Nephron (organoid): ENCODE measurements at regions not wholly inside any gene's neighbourhood (a gene's known extent, or its start where the extent isn't known, plus 50 kb on each side); places are given as distances from the start of the nearest gene placed in this dataset.
A peak's percentile ranks its signal among the peaks of the same experiment; 100 is the strongest.

Experiments used
- H3K27ac Mint-ChIP-seq, 3 experiments: 2 replicates each; pipeline ENCODE4 v1.8.0; 2020; ENCODE audit warnings: mixed read lengths in 3 of 3, mild to moderate bottlenecking in 2 of 3, moderate library complexity in 1 of 3
- H3K27me3 Mint-ChIP-seq: 2 replicates; pipeline ENCODE4 v1.8.0; 2021; ENCODE audit warnings: low read depth, mild to moderate bottlenecking, moderate library complexity, mixed read lengths
- H3K36me3 Mint-ChIP-seq: 2 replicates; pipeline ENCODE4 v1.8.0; 2020; ENCODE audit warnings: low read depth, mixed read lengths
- H3K4me1 Mint-ChIP-seq: 2 replicates; pipeline ENCODE4 v1.8.0; 2020; ENCODE audit warnings: mixed read lengths
- H3K4me3 Mint-ChIP-seq, 3 experiments: 2 replicates each; pipeline ENCODE4 v1.8.0; 2020; ENCODE audit warnings: mild to moderate bottlenecking in 3 of 3, mixed read lengths in 3 of 3, moderate library complexity in 2 of 3
- H3K9me3 Mint-ChIP-seq: 2 replicates; pipeline ENCODE4 v1.8.0; 2020; ENCODE audit warnings: mixed read lengths
- TF ChIP-seq, protein P1 (sequence below), 3 experiments: fragments of 200-600 bp; sonication (generic); IDR thresholded peaks; one replicate each; pipeline ENCODE4 v1.5.0; 2021; ENCODE audit warnings: antibody characterized with exemption in 3 of 3; ENCODE audit not compliant: unreplicated experiment in 3 of 3

DNA sequence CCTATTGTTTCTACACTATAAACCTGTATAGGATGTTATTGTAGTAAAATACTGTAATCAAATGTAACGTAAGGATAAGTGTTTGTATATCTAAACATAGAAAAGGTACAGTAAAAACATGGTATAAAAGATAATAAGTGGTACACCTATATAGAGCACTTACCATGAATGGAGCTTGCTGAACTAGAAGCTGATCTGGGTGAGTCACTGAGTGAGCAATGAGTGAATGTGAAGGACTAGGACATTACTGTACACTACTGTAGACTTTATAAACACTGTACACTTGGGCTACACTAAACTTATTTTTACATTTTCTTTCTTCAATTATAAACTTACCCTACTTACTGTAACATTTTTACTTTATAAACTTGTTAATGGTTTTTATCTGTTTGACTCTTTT, 732.9 kb upstream of the LRRN3 start:
- Mint-ChIP-seq H3K36me3 (no peaks in the 10 kb centered on the region), H3K4me3 (no peak overlapping the region), H3K27me3 (peaks cover 4% of the 10 kb centered on the region), H3K27ac (no peak overlapping the region), H3K4me1 (no peaks in the 10 kb centered on the region), H3K9me3 (peaks cover 21% of the 10 kb centered on the region)
- TF ChIP-seq, protein P1, sequence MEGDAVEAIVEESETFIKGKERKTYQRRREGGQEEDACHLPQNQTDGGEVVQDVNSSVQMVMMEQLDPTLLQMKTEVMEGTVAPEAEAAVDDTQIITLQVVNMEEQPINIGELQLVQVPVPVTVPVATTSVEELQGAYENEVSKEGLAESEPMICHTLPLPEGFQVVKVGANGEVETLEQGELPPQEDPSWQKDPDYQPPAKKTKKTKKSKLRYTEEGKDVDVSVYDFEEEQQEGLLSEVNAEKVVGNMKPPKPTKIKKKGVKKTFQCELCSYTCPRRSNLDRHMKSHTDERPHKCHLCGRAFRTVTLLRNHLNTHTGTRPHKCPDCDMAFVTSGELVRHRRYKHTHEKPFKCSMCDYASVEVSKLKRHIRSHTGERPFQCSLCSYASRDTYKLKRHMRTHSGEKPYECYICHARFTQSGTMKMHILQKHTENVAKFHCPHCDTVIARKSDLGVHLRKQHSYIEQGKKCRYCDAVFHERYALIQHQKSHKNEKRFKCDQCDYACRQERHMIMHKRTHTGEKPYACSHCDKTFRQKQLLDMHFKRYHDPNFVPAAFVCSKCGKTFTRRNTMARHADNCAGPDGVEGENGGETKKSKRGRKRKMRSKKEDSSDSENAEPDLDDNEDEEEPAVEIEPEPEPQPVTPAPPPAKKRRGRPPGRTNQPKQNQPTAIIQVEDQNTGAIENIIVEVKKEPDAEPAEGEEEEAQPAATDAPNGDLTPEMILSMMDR (IDR thresholded peaks at IDR 0.05; ENCODE audit: unreplicated experiment in 3 of 3), result no peak

DNA sequence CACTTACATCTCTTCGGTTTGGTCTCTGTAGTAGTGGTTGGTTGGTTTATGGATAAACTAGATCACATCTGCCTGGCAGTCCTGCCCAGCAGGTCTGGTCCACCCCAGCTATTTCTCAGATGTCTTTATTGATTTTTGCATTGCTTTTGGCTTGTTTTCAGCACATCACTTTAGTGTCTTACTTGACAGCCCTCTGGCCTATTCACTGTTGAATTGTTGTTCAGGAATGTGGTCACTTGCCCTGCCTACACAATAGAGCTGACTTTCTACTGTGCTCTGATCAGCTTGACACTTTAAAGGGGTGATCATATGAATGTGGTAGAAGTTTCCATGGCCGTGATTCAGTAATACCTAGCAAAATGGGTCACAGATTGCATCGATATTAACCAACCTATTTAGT, 719.2 kb upstream of the LRRN3 start:
- Mint-ChIP-seq H3K27ac (no peak overlapping the region), H3K4me1 (peaks cover 10% of the 10 kb centered on the region), H3K36me3 (no peaks in the 10 kb centered on the region), H3K4me3 (no peak overlapping the region), H3K9me3 (peaks cover 5% of the 10 kb centered on the region), H3K27me3 (no peaks in the 10 kb centered on the region)
- TF ChIP-seq, protein P1 (IDR thresholded peaks at IDR 0.05; ENCODE audit: unreplicated experiment in 3 of 3), result no peak

DNA sequence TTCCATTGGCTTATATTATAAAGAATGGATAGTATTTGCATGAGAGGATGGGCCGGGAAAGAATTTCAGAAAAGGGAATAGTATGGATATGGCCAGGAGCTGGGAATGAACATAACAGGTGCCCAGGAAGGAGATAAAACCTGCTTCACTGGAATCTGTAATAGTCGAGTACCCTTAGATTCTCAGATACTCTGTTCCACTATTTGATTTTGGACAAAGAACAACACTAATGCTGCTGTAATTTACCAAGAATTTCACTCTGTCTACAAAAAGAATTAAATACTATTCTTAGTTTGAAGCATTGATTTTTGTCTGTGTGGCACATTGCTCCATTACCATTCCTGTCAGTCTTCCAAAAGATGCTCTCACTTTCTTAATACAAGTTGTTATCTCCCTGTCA, 718.2 kb upstream of the LRRN3 start:
- Mint-ChIP-seq H3K9me3 (peaks cover 5% of the 10 kb centered on the region), H3K4me1 (peaks cover 10% of the 10 kb centered on the region), H3K27me3 (no peaks in the 10 kb centered on the region), H3K36me3 (no peaks in the 10 kb centered on the region), H3K4me3 (no peak overlapping the region), H3K27ac (peak overlapping the region in 1 of 3 experiments; percentile 49)
- TF ChIP-seq, protein P1 (IDR thresholded peaks at IDR 0.05; ENCODE audit: unreplicated experiment in 3 of 3), result no peak

DNA sequence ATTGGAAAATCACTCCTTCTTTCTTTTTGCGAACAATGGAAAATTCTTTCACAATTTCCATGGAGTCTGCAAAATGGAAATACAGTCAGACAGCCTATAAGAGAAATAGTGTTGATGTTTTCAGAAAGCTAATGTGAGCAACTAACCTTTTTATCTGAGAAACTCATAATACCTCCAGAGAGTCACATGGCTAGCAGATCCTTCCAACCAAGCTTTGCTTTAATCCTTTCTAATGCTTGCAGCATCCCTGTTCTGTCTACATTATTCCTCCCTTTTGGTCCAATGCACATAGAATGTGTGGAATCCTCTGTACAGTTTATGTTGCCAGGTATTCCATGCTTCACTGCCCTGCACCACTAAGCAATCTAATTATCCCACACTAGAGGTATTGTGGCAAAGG, 717.5 kb upstream of the LRRN3 start:
- no peak overlapping the region for H3K4me3 Mint-ChIP-seq
- TF ChIP-seq, protein P1 (IDR thresholded peaks at IDR 0.05; ENCODE audit: unreplicated experiment in 3 of 3), result no peak
- no peaks in the 10 kb centered on the region for H3K36me3 Mint-ChIP-seq
- peaks cover 10% of the 10 kb centered on the region for H3K4me1 Mint-ChIP-seq
- H3K9me3 Mint-ChIP-seq, result peaks cover 5% of the 10 kb centered on the region
- H3K27ac Mint-ChIP-seq, result peak overlapping the region; percentile 49 to 62 (median 49)
- no peaks in the 10 kb centered on the region for H3K27me3 Mint-ChIP-seq

DNA sequence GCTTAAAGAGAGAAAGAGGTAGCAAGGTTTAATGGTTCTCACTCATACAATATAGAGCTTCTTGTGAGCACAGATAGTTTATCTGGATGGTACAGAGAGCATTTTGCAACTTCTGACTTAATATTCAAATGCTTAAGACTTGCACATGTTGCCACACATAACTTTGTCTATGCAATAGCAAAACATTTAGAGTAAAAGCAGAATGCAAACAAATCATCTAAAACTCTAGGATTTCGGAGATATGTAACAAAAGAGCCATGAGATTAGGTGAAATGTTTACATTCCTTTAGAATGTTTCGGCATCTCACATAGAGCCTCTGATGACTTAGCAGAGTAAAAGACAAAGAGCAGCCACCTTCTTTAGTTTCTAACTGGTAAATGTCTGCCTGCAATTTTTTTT, 717.1 kb upstream of the LRRN3 start:
- peaks cover 10% of the 10 kb centered on the region for H3K4me1 Mint-ChIP-seq
- TF ChIP-seq, protein P1 (IDR thresholded peaks at IDR 0.05; ENCODE audit: unreplicated experiment in 3 of 3), result no peak
- H3K27me3 Mint-ChIP-seq, result no peaks in the 10 kb centered on the region
- no peak overlapping the region for H3K4me3 Mint-ChIP-seq
- peaks cover 5% of the 10 kb centered on the region for H3K9me3 Mint-ChIP-seq
- H3K27ac Mint-ChIP-seq, result peak overlapping the region; percentile 49 to 62 (median 49)
- no peaks in the 10 kb centered on the region for H3K36me3 Mint-ChIP-seq

DNA sequence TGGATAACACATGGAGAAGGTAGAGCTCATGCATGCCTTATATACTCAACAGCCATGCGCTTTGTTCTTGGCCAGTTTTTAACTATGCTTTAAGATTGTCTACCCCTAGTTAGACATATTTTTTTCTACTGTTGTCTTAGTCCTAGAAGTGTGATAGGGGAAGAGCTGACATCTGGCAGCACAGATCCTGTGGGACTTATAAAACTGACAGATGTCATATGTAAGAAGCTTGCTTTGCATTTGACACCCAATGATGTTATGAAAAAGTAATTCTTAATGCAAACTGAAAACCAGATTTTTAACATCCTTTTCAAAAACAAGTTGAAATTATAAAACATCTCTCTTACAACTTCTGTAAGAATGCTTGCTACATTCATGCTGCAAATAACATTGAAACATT, 715.9 kb upstream of the LRRN3 start:
- Mint-ChIP-seq H3K36me3 (no peaks in the 10 kb centered on the region), H3K9me3 (peaks cover 1% of the 10 kb centered on the region), H3K4me1 (peaks cover 10% of the 10 kb centered on the region), H3K27me3 (no peaks in the 10 kb centered on the region), H3K4me3 (no peak overlapping the region), H3K27ac (no peak overlapping the region)
- TF ChIP-seq, protein P1 (IDR thresholded peaks at IDR 0.05; ENCODE audit: unreplicated experiment in 3 of 3), result no peak
